WTC11 (cell line): ENCODE measurements at regions not wholly inside any gene's neighbourhood (a gene's known extent, or its start where the extent isn't known, plus 50 kb on each side); places are given as distances from the start of the nearest gene placed in this dataset.

ENCODE experiments used
- ATAC-seq: fragments of 200-7000 bp; cut with Tn5 transposase; 2 replicates; pipeline ENCODE4 v1.10.0; 2021; ENCODE audit warnings: mild to moderate bottlenecking, moderate library complexity
- CTCF ChIA-PET: fragments of 300-600 bp; sonication (Branson Sonifier 250); formaldehyde crosslinking; loops from one replicate; lab custom pipeline; 2021; ENCODE audit warnings: antibody characterized with exemption; lab: Charles Lee
- POLR2A ChIA-PET: fragments of 350-600 bp; sonication (Branson Sonifier 250); formaldehyde crosslinking; loops from one replicate; lab custom pipeline; 2021; ENCODE audit warnings: antibody characterized with exemption; lab: Charles Lee
- DNase-seq: peaks from one replicate; pipeline ENCODE4 v3.0.0; 2021; ENCODE audit warnings: low spot score
- H3K27ac Mint-ChIP-seq: 2 replicates; pipeline ENCODE4 v1.8.0; 2021; ENCODE audit warnings: mixed read lengths
- H3K27me3 Mint-ChIP-seq: 2 replicates; pipeline ENCODE4 v1.8.0; 2021; ENCODE audit warnings: low read depth, mild to moderate bottlenecking, moderate library complexity, mixed read lengths
- H3K36me3 Mint-ChIP-seq: 2 replicates; pipeline ENCODE4 v1.8.0; 2021; ENCODE audit warnings: mixed read lengths
- H3K4me1 Mint-ChIP-seq: 2 replicates; pipeline ENCODE4 v1.8.0; 2022; ENCODE audit warnings: mixed read lengths
- H3K4me3 Mint-ChIP-seq: 2 replicates; pipeline ENCODE4 v1.8.0; 2021; ENCODE audit warnings: mild to moderate bottlenecking, moderate library complexity, mixed read lengths
- H3K9me3 Mint-ChIP-seq: 2 replicates; pipeline ENCODE4 v1.8.0; 2021; ENCODE audit warnings: mixed read lengths
- ARID4B ChIP-seq: sonication (generic); formaldehyde crosslinking; IDR thresholded peaks from 2 replicates; pipeline ENCODE4 v1.8.0; 2023; ENCODE audit warnings: missing genetic modification reagents, mild to moderate bottlenecking, borderline replicate concordance
- ATF1 ChIP-seq: sonication (generic); formaldehyde crosslinking; IDR thresholded peaks from 2 replicates; pipeline ENCODE4 v1.8.1; 2023; ENCODE audit warnings: mild to moderate bottlenecking, moderate library complexity, missing genetic modification reagents
- E2F4 ChIP-seq: sonication (generic); formaldehyde crosslinking; IDR thresholded peaks from 2 replicates; pipeline ENCODE4 v1.8.1; 2022; ENCODE audit warnings: low read depth, mild to moderate bottlenecking, moderate library complexity, missing genetic modification reagents, borderline replicate concordance
- EMX1 ChIP-seq: fragments of 250-450 bp; sonication (Bioruptor Pico); IDR thresholded peaks from 2 replicates; pipeline ENCODE4 v1.8.0; 2021; ENCODE audit warnings: mild to moderate bottlenecking
- ESRRA ChIP-seq: sonication (generic); formaldehyde crosslinking; IDR thresholded peaks from 2 replicates; pipeline ENCODE4 v1.8.1; 2022; ENCODE audit warnings: mild to moderate bottlenecking, missing genetic modification reagents, borderline replicate concordance
- FOXJ3 ChIP-seq: sonication (generic); formaldehyde crosslinking; IDR thresholded peaks from 2 replicates; pipeline ENCODE4 v1.9.0; 2021; ENCODE audit warnings: missing genetic modification reagents, mild to moderate bottlenecking, borderline replicate concordance
- GTF2I ChIP-seq: fragments of 250-450 bp; sonication (Bioruptor Pico); conservative IDR thresholded peaks from 2 replicates; pipeline ENCODE4 v1.4.0; 2021; ENCODE audit warnings: mild to moderate bottlenecking
- SMAD3 ChIP-seq: sonication (generic); formaldehyde crosslinking; IDR thresholded peaks from 2 replicates; pipeline ENCODE4 v1.8.0; 2022; ENCODE audit warnings: missing genetic modification reagents, mild to moderate bottlenecking, borderline replicate concordance
- SMAD4 ChIP-seq: sonication (generic); formaldehyde crosslinking; IDR thresholded peaks from 2 replicates; pipeline ENCODE4 v1.8.0; 2022; ENCODE audit warnings: mild to moderate bottlenecking, missing genetic modification reagents
- SOX15 ChIP-seq: fragments of 250-450 bp; sonication (Bioruptor Pico); IDR thresholded peaks from 2 replicates; pipeline ENCODE4 v1.9.0; 2021; ENCODE audit warnings: mild to moderate bottlenecking
- SP1 ChIP-seq: sonication (generic); formaldehyde crosslinking; conservative IDR thresholded peaks from 2 replicates; pipeline ENCODE4 v1.8.1; 2022; ENCODE audit warnings: missing genetic modification reagents
- STAT6 ChIP-seq: sonication (generic); formaldehyde crosslinking; conservative IDR thresholded peaks from 2 replicates; pipeline ENCODE4 v1.8.1; 2023; ENCODE audit warnings: mild to moderate bottlenecking, low read depth, missing genetic modification reagents, moderate library complexity
- TP53 ChIP-seq: sonication (generic); formaldehyde crosslinking; IDR thresholded peaks from 2 replicates; pipeline ENCODE4 v1.8.1; 2023; ENCODE audit warnings: mild to moderate bottlenecking, missing genetic modification reagents
- ZNF232 ChIP-seq: sonication (generic); formaldehyde crosslinking; IDR thresholded peaks from 2 replicates; pipeline ENCODE4 v1.8.0; 2022; ENCODE audit warnings: mild to moderate bottlenecking, missing genetic modification reagents
- ZNF512 ChIP-seq: sonication (generic); formaldehyde crosslinking; IDR thresholded peaks from 2 replicates; pipeline ENCODE4 v1.8.1; 2022; ENCODE audit warnings: missing genetic modification reagents, borderline replicate concordance
- TF ChIP-seq, protein P1 (sequence below): sonication (generic); formaldehyde crosslinking; IDR thresholded peaks from 2 replicates; pipeline ENCODE4 v1.8.0; 2023; ENCODE audit warnings: missing genetic modification reagents
- TF ChIP-seq, protein P2 (sequence below): fragments of 250-450 bp; sonication (Bioruptor Pico); IDR thresholded peaks from 2 replicates; pipeline ENCODE4 v1.9.0; 2021; ENCODE audit warnings: mild to moderate bottlenecking

DNA sequence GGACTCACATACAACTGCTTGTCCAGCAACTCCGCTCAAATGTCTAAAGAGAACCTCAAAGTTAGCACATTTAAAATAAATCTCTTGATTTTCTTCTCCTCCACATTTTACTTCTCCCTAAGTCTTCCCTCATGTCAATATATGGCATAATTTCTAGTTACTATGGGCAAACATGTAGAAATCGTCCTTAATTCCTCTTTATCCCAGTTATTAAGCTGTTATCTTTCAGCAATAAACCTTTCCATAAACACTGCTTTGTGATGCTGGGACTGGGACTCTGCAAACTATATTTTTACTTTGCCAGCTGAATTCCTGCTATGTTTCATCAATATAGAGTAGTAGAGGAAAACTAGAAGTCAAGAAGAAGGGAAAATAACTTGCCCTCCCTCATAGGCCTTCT, 99.7 kb downstream of the KCNRG start (continued):
- no peak for TF ChIP-seq ARID4B (CRISPR knock-in tag)
- no peak for TF ChIP-seq ZNF232
- TF ChIP-seq ATF1 (CRISPR knock-in tag) = no peak

GRCh38 chr13:50115695-50116094, 100.5 kb downstream of the KCNRG start:
- DNase-seq (no peak), ATAC-seq (no peak)
- no peaks in the 10 kb centered on the region; the same call in 1 of the 2 replicates for H3K4me1 Mint-ChIP-seq
- no peaks in the 10 kb centered on the region for H3K36me3 Mint-ChIP-seq
- POLR2A ChIA-PET = no interaction called here
- H3K4me3 Mint-ChIP-seq = no peak overlapping the region
- no peak overlapping the region for H3K27ac Mint-ChIP-seq
- H3K27me3 Mint-ChIP-seq = peaks cover 15% of the 10 kb centered on the region
- no peaks in the 10 kb centered on the region for H3K9me3 Mint-ChIP-seq
- TF ChIP-seq ESRRA (CRISPR knock-in tag) (no peak), E2F4 (no peak), SMAD3 (CRISPR knock-in tag) (no peak), SMAD4 (CRISPR knock-in tag) (no peak), FOXJ3 (no peak), ZNF512 (CRISPR knock-in tag) (no peak), STAT6 (CRISPR knock-in tag) (no peak), EMX1 (CRISPR knock-in tag) (no peak), TP53 (CRISPR knock-in tag) (no peak), SOX15 (CRISPR knock-in tag) (no peak), SP1 (CRISPR knock-in tag) (no peak), ARID4B (CRISPR knock-in tag) (no peak), GTF2I (CRISPR knock-in tag) (no peak)
- TF ChIP-seq, protein P1, sequence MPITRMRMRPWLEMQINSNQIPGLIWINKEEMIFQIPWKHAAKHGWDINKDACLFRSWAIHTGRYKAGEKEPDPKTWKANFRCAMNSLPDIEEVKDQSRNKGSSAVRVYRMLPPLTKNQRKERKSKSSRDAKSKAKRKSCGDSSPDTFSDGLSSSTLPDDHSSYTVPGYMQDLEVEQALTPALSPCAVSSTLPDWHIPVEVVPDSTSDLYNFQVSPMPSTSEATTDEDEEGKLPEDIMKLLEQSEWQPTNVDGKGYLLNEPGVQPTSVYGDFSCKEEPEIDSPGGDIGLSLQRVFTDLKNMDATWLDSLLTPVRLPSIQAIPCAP (CRISPR knock-in tag) = no peak
- TF ChIP-seq, protein P2, sequence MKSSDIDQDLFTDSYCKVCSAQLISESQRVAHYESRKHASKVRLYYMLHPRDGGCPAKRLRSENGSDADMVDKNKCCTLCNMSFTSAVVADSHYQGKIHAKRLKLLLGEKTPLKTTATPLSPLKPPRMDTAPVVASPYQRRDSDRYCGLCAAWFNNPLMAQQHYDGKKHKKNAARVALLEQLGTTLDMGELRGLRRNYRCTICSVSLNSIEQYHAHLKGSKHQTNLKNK = no peak
- CTCF ChIA-PET = interaction anchor here (0.7 kb wide), 1 partner anchor 9 kb away, joined by 6 read pairs; no protein-coding TSS in a partner anchor
